NT2/D1 (cell line): ENCODE measurements at regions not wholly inside any gene's neighbourhood (a gene's known extent, or its start where the extent isn't known, plus 50 kb on each side); places are given as distances from the start of the nearest gene placed in this dataset.

ENCODE experiments used
- YY1 ChIP-seq: IDR thresholded peaks from 2 replicates; pipeline ENCODE4 v1.6.1; 2011; ENCODE audit not compliant: insufficient read length, insufficient read depth
- ZNF274 ChIP-seq: IDR thresholded peaks from 2 replicates; pipeline ENCODE4 v1.6.1; 2011; ENCODE audit warnings: mild to moderate bottlenecking, low read depth, low read length

DNA sequence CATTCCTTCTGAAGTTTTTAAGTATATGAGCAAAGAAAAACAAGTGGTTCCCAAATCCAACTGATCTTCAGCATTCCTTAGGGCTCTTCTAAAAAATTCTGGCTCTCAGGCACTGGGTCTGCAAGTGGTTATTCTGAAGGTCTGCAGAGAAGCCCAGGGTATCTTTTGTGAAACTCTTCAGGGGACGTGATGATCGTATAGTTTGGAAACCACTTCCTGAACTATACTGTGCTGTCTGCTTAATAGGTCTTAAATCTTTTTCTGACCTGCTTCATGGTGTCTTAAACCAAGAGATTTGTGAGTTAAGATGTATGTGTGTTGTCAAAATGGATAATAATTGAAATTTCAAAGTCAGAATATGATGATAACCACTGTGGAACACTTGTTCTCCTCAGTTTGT is 115.5 kb downstream of the LHX9 start:
- no peak for TF ChIP-seq ZNF274
- no peak for TF ChIP-seq YY1
